ENCODE measurements at regions not wholly inside any gene's neighbourhood (a gene's known extent, or its start where the extent isn't known, plus 50 kb on each side); places are given as distances from the start of the nearest gene placed in this dataset.
"Not testable (repeated sequence)": the region's sequence is repeated elsewhere in the genome, so short reads cannot be mapped to it uniquely, and the experiment has no call there.

DNA sequence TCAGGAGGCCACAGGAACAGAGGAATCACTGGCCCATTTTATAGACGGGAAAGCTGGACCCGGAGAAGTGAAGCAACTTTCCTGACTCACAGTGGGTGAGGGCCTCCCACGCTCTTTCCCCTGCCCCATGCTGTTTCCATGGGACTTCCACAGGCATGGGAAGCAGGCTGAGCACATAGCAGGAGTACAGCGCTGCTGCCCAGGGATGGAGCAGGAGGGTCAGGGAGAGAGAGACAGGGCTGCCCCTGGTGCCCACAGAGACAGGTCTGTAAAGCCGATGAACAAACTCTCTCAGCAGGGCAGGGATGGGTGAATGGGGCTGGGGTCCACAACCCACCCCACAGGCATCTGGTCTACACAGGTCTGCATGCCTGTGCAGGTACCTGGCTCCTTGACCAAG lies 128.1 kb upstream of the SMURF2 start:
- TF ChIP-seq, protein P1, sequence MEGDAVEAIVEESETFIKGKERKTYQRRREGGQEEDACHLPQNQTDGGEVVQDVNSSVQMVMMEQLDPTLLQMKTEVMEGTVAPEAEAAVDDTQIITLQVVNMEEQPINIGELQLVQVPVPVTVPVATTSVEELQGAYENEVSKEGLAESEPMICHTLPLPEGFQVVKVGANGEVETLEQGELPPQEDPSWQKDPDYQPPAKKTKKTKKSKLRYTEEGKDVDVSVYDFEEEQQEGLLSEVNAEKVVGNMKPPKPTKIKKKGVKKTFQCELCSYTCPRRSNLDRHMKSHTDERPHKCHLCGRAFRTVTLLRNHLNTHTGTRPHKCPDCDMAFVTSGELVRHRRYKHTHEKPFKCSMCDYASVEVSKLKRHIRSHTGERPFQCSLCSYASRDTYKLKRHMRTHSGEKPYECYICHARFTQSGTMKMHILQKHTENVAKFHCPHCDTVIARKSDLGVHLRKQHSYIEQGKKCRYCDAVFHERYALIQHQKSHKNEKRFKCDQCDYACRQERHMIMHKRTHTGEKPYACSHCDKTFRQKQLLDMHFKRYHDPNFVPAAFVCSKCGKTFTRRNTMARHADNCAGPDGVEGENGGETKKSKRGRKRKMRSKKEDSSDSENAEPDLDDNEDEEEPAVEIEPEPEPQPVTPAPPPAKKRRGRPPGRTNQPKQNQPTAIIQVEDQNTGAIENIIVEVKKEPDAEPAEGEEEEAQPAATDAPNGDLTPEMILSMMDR (IDR thresholded peaks at IDR 0.05): not testable (repeated sequence)
- TF ChIP-seq, protein P2, sequence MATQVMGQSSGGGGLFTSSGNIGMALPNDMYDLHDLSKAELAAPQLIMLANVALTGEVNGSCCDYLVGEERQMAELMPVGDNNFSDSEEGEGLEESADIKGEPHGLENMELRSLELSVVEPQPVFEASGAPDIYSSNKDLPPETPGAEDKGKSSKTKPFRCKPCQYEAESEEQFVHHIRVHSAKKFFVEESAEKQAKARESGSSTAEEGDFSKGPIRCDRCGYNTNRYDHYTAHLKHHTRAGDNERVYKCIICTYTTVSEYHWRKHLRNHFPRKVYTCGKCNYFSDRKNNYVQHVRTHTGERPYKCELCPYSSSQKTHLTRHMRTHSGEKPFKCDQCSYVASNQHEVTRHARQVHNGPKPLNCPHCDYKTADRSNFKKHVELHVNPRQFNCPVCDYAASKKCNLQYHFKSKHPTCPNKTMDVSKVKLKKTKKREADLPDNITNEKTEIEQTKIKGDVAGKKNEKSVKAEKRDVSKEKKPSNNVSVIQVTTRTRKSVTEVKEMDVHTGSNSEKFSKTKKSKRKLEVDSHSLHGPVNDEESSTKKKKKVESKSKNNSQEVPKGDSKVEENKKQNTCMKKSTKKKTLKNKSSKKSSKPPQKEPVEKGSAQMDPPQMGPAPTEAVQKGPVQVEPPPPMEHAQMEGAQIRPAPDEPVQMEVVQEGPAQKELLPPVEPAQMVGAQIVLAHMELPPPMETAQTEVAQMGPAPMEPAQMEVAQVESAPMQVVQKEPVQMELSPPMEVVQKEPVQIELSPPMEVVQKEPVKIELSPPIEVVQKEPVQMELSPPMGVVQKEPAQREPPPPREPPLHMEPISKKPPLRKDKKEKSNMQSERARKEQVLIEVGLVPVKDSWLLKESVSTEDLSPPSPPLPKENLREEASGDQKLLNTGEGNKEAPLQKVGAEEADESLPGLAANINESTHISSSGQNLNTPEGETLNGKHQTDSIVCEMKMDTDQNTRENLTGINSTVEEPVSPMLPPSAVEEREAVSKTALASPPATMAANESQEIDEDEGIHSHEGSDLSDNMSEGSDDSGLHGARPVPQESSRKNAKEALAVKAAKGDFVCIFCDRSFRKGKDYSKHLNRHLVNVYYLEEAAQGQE (IDR thresholded peaks at IDR 0.05; ENCODE audit: insufficient read depth in 1 of 2, low read depth in 2 of 2, low read length in 1 of 2): not testable (repeated sequence)

Measured in Panc1 (cell line).